ENCODE measurements at regions not wholly inside any gene's neighbourhood (a gene's known extent, or its start where the extent isn't known, plus 50 kb on each side); places are given as distances from the start of the nearest gene placed in this dataset.

GRCh38 chr7:86445285-86445684 lies 198.4 kb upstream of the GRM3 start:
- TF ChIP-seq EZH2 (IDR thresholded peaks at IDR 0.05) (no peak), POLR2AphosphoS5 (IDR thresholded peaks at IDR 0.05; ENCODE audit: borderline replicate concordance, low read depth, low read length) (no peak)

All from SK-N-MC (cell line).